Fibroblast of skin of left biceps (primary cell): ENCODE measurements at regions not wholly inside any gene's neighbourhood (a gene's known extent, or its start where the extent isn't known, plus 50 kb on each side); places are given as distances from the start of the nearest gene placed in this dataset.
A peak's percentile ranks its signal among the peaks of the same experiment; 100 is the strongest.

Source experiments
- DNase-seq, 2 experiments: peaks; one replicate each; pipeline ENCODE4 v3.0.0-alpha.2; 2013; ENCODE audit warnings: low read depth in 2 of 2

GRCh38 chr2:160870729-160871465 is 289.3 kb upstream of the TANK start:
- peak in 1 of 2 experiments; percentile 45 for DNase-seq

GRCh38 chr2:160871953-160872352 is 288.3 kb upstream of the TANK start:
- no peak for DNase-seq

- DNase-seq, result no peak
Observed at GRCh38 chr2:160876029-160876428, 284.2 kb upstream of the TANK start.

GRCh38 chr2:160876765-160877164 is 283.5 kb upstream of the TANK start:
- DNase-seq, result no peak

GRCh38 chr2:160878618-160879017 is 281.6 kb upstream of the TANK start:
- no peak for DNase-seq

GRCh38 chr2:160882906-160883305 is 277.3 kb upstream of the TANK start:
- DNase-seq, result no peak

GRCh38 chr2:160884056-160884455 is 276.2 kb upstream of the TANK start:
- DNase-seq, result no peak

GRCh38 chr2:160889439-160890170 is 270.6 kb upstream of the TANK start:
- no peak for DNase-seq

GRCh38 chr2:160890667-160891352 is 269.4 kb upstream of the TANK start:
- no peak for DNase-seq

- no peak for DNase-seq
Observed at GRCh38 chr2:160891353-160891740, 268.9 kb upstream of the TANK start.

GRCh38 chr2:160892204-160892603 is 268.0 kb upstream of the TANK start:
- DNase-seq, result no peak

- DNase-seq, result no peak
Observed at GRCh38 chr2:160893581-160893980, 266.6 kb upstream of the TANK start.

- DNase-seq, result no peak
Observed at GRCh38 chr2:160898581-160899307, 261.5 kb upstream of the TANK start.

- no peak for DNase-seq
Observed at GRCh38 chr2:160901613-160902012, 258.6 kb upstream of the TANK start.

- no peak for DNase-seq
Observed at GRCh38 chr2:160905862-160906261, 254.4 kb upstream of the TANK start.

- DNase-seq, result no peak
Observed at GRCh38 chr2:160906878-160907277, 253.3 kb upstream of the TANK start.

GRCh38 chr2:160907738-160908137 is 252.5 kb upstream of the TANK start:
- no peak for DNase-seq

GRCh38 chr2:160908157-160908556 is 252.1 kb upstream of the TANK start:
- DNase-seq, result no peak

GRCh38 chr2:160909781-160910242 is 250.4 kb upstream of the TANK start:
- no peak for DNase-seq

- DNase-seq, result peak; percentile 82 to 88
Observed at GRCh38 chr2:160910681-160911080, 249.5 kb upstream of the TANK start.

GRCh38 chr2:160911258-160911657 is 249.0 kb upstream of the TANK start:
- no peak for DNase-seq

- DNase-seq, result no peak
Observed at GRCh38 chr2:160912276-160912675, 248.0 kb upstream of the TANK start.
